ENCODE measurements at regions not wholly inside any gene's neighbourhood (a gene's known extent, or its start where the extent isn't known, plus 50 kb on each side); places are given as distances from the start of the nearest gene placed in this dataset.

- TF ChIP-seq POLR2A (IDR thresholded peaks at IDR 0.05), result no peak
- no peak for TF ChIP-seq CTCF (IDR thresholded peaks at IDR 0.05)
Observed at GRCh38 chr13:50684366-50684765, 159.1 kb downstream of the DLEU7 start.
